ENCODE measurements at regions not wholly inside any gene's neighbourhood (a gene's known extent, or its start where the extent isn't known, plus 50 kb on each side); places are given as distances from the start of the nearest gene placed in this dataset.
A peak's percentile ranks its signal among the peaks of the same experiment; 100 is the strongest.
"Not testable (repeated sequence)": the region's sequence is repeated elsewhere in the genome, so short reads cannot be mapped to it uniquely, and the experiment has no call there.

- no peak for DNase-seq (ENCODE audit: low read depth)
Measured at GRCh38 chr12:46945591-46945990, 119.8 kb upstream of the SLC38A4 start.

- peak; percentile 44 for DNase-seq (ENCODE audit: low read depth)
Measured at GRCh38 chr12:46946137-46946536, 120.3 kb upstream of the SLC38A4 start.

- no peak for DNase-seq (ENCODE audit: low read depth)
Measured at GRCh38 chr12:46948936-46949545, 123.2 kb upstream of the SLC38A4 start.

- no peak for DNase-seq (ENCODE audit: low read depth)
Measured at GRCh38 chr12:46950094-46950493, 124.3 kb upstream of the SLC38A4 start.

GRCh38 chr12:46952880-46953483, 126.4 kb upstream of the PCED1B start:
- no peak for DNase-seq (ENCODE audit: low read depth)

- DNase-seq (ENCODE audit: low read depth) = no peak
Measured at GRCh38 chr12:46956451-46957035, 122.9 kb upstream of the PCED1B start.

GRCh38 chr12:46958053-46958452, 121.4 kb upstream of the PCED1B start:
- DNase-seq (ENCODE audit: low read depth) = peak; percentile 78

- peak; percentile 45 for DNase-seq (ENCODE audit: low read depth)
Measured at GRCh38 chr12:46958599-46959290, 120.7 kb upstream of the PCED1B start.

GRCh38 chr12:46959502-46959901, 119.9 kb upstream of the PCED1B start:
- peak; percentile 97 for DNase-seq (ENCODE audit: low read depth)

- no peak for DNase-seq (ENCODE audit: low read depth)
Measured at GRCh38 chr12:46960681-46961080, 118.7 kb upstream of the PCED1B start.

GRCh38 chr12:46963191-46963590, 116.2 kb upstream of the PCED1B start:
- no peak for DNase-seq (ENCODE audit: low read depth)

- peak; percentile 80 for DNase-seq (ENCODE audit: low read depth)
Measured at GRCh38 chr12:46963977-46964971, 115.1 kb upstream of the PCED1B start.

GRCh38 chr12:46965137-46965536, 114.3 kb upstream of the PCED1B start:
- no peak for DNase-seq (ENCODE audit: low read depth)

GRCh38 chr12:46965880-46966279, 113.5 kb upstream of the PCED1B start:
- no peak for DNase-seq (ENCODE audit: low read depth)

GRCh38 chr12:46970636-46971035, 108.8 kb upstream of the PCED1B start:
- no peak for DNase-seq (ENCODE audit: low read depth)

- not testable (repeated sequence) for DNase-seq (ENCODE audit: low read depth)
Measured at GRCh38 chr12:46973937-46974336, 105.5 kb upstream of the PCED1B start.

- DNase-seq (ENCODE audit: low read depth) = no peak
Measured at GRCh38 chr12:46977871-46978375, 101.5 kb upstream of the PCED1B start.

- DNase-seq (ENCODE audit: low read depth) = no peak
Measured at GRCh38 chr12:46981622-46982021, 97.8 kb upstream of the PCED1B start.

- no peak for DNase-seq (ENCODE audit: low read depth)
Measured at GRCh38 chr12:46982629-46983392, 96.6 kb upstream of the PCED1B start.

GRCh38 chr12:46983393-46983793, 96.0 kb upstream of the PCED1B start:
- DNase-seq (ENCODE audit: low read depth) = peak; percentile 67
